Muscle of arm (tissue), 1 donor: ENCODE measurements at regions not wholly inside any gene's neighbourhood (a gene's known extent, or its start where the extent isn't known, plus 50 kb on each side); places are given as distances from the start of the nearest gene placed in this dataset.

Experiments used
- DNase-seq: peaks from one replicate; pipeline ENCODE4 v3.0.0-alpha.2; 2013

DNA sequence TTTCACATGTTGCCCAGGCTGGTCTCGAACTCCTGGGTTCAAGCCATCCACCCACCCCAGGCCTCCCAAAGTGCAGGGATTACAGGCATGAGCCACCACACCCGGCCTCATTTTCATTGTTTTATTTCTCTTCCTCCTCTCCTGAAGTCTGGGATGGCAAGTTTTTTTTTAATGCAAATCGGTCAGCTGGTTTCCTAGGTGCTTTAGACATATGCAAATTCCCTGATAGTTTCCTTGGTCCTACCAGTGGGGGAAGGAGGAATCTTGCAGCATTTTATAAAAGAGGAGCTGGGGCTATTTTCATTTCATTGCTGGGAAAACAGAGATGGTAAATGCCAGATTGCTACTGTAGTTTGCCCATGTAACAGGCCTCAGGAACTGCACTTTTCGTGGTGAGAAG, 179.4 kb downstream of the ACTL7B start:
- DNase-seq: no peak

DNA sequence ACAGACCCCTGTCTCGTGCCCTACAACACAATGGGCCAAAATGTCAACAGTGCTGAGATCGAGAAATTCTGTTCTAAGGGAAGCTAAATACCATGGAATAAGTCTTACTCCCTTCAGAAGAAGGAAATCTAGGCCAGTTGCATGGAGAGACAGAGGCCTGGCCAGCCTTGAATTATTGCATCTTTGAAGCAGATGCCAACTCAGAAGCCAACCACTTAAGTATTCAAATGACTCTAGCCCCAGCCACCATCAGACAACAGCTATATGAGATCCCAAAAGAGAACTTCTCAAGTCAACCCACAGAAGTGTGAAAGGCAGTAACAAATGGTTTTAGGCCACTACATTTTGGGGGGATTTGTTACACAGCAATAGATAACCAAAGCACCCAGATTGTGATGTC, 180.1 kb downstream of the ACTL7B start:
- DNase-seq: no peak

DNA sequence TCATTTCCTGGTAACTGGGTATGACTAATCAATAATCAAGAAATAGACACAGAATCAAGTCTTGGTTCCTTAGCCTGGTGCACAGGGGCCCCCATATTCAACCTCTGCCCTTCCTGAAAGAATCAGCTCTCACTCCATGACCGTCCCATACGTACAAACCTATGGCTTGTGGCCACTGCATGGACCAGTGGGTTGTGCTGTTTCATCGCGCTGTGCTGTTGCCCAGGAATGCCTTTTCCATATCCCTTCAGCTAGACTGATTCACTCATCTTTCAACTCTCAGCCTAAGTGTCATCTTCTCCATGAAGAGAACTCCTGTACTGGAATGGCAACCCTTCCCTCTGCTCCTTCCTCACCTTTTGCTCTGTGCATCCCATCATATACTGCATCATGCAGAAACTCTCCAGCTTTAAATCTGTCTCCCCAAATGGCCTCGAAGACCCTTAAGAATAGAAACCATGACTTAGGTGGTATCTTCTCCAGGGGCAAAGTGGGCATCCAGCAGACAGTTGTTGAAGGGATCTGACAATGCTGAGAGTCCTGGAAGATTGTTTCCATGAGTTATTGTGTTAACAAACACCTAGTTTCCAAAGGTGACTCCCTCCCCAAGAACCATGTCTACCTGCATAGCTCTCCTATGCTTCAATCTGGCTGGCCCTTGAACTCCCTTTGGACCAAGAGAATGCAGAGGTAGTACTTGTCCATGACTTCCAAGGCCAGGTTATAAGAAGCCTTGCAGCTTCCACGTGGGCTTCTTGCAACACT, 180.8 kb downstream of the ACTL7B start:
- DNase-seq: no peak

DNA sequence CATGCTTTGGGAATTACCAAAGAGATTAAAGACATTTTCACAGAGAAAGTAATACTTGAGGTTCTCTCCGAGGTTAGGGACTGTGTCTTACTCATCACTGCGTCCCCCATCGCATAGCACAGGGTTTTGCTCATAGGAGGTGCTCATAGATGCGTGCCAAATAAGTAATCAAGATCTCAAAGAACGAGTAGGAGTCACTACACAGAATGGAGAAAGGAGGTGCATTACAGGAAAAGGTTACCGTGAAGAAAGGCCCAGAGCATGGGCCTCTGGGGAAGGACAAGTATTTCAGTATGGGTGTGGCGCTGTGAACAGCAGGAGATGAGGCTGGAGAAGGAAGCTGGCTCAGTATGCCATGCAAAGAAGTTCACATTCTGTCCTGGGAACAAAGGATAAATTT, 182.4 kb downstream of the ACTL7B start:
- no peak for DNase-seq

DNA sequence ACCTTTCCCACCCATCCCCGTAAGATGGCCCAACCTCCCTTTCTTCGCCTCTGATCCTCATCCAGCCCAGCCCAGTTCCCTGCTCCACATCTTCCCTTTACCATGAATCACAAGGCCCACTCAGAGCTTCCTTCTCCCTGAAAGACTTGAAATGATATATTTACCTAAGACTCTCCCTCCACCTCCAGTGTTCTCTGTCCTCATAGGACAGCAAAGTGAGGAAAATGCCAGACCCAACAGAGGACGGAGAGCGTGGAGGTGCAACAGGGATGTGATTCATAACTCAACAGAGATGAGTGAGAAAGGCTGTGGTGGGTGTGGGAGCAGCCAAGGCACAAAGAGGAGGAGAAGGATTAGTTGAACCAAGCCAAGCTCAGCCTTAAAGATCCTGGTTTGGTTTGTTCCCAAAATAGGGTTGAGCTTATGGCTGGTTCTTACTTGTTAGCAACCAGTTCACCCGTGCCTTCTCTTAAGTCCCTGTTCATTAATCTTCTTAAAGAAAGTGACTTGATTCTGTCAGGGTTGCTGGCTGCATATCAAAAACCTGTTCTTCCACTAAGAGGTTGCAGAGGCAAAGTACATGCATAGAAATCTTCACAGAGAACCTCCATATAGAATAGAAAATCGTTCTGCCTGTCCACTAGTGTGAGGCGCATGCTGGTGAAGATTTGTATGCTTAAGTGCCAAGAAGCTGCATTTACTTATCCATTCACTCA, 183.2 kb downstream of the ACTL7B start:
- no peak for DNase-seq

DNA sequence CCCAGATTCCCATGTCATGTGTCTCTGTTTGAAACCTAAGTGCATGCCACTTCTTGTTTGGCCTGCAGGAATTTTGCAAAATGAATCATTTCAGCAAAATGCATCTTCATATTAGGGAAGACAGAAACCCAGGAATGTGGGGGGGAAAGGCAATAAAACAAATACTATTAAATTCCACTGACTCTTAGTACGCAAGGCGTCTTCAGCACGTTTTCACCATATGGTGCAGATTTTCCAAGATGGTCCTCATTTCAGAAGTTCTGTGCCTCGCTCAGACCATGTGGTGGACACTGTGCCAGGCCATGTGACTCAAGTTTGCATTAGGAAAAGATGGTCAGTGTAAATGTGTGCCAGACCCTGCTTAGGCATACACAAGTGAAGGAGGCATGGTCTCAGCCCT, 184.0 kb downstream of the ACTL7B start:
- DNase-seq: no peak

DNA sequence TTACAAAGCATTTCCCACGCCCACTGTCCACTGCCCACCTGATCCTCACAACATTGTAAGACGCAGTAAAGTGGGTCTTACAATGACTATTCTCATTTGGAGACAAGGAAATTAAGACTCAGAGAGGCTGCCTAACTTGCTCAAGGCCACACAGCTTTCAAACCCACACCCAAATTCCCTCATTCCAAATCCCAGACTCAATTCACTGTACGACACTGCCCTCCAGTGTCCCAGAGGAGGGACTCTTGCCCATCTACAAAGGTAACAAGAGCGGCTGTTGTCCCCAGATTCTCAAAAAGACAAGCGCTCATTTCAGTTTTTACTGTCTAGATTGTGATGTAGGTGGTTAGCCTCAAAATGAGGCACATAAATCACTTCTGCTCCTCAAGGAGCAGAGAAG, 184.6 kb downstream of the ACTL7B start:
- DNase-seq: no peak

DNA sequence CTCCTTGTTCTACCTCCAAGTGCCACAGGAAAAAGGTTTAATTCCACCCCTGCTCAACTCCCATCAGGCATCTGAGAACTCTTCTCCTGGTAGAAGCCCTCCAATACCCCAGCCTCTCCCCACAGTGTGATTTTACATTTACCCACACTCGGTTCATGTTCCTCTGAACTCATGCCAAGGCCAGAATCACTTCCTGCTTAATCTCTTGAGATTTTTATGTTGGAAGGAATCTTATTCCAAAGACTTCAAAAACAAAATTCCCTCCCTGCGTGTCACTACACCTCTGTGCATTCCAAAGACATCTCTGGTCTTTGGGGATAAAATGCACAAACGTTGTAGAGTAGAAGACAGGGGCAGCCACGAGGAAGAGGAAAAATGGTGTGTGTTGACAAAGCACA, 186.8 kb downstream of the ACTL7B start:
- no peak for DNase-seq

DNA sequence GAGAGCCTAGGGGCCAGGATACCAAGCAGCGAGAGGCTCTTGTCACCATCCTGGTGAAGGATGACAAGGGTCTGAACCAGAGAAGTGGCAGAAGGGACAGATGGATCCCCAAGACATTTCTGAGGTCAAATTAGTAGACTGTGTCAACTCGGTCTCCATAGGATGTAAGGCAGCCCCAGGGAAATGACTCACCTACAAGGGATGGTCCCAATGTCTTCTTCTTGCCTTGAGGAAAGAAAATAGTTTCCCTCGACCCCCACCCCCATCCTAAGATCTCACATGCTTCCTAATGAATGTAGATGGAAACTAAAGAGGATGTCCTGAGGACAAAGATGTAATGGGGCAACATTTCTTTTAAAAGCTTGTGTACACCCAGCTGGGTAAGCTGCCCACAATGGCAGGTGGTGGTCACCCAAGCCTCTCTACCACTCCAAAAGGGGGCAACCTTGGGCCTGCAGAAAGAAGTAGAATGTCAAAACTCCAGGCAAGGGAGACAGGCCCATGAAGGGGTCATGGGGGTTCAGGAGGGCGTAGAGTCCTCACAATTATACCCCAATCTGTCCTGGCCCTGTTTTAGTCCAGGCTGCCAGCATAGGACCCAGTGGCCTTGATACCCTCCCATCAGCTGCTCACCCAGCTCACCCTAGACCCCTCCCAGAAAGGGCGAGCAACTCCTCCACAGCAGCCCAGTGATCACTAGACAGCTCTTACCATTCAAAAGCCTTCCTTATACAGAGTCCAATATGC, 187.4 kb downstream of the ACTL7B start:
- no peak for DNase-seq

DNA sequence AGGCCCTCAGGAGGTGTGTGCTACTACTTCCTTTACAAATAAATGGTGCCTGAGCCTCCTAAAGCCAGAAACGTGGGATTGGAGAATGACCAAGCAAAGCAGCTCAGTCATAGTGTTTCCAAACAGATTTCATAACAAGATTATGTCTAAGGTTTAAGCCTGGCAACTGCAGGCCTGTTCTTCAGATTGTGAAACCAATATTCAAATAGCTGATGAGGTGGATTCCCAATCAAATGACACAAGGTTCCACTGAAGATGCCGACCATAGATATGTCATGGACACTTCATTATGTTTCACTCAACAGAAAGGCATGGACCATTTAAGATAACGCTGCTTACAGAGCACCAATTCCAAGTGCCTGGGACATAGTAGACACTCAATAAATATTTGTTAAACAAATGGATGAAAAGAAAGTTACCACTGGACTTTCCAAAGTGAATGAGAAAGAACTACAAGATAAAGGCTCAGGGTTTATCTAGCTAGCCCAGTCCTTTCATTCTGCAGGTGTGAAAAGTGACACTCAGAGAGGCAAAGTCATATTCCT, 189.5 kb downstream of the ACTL7B start:
- no peak for DNase-seq

DNA sequence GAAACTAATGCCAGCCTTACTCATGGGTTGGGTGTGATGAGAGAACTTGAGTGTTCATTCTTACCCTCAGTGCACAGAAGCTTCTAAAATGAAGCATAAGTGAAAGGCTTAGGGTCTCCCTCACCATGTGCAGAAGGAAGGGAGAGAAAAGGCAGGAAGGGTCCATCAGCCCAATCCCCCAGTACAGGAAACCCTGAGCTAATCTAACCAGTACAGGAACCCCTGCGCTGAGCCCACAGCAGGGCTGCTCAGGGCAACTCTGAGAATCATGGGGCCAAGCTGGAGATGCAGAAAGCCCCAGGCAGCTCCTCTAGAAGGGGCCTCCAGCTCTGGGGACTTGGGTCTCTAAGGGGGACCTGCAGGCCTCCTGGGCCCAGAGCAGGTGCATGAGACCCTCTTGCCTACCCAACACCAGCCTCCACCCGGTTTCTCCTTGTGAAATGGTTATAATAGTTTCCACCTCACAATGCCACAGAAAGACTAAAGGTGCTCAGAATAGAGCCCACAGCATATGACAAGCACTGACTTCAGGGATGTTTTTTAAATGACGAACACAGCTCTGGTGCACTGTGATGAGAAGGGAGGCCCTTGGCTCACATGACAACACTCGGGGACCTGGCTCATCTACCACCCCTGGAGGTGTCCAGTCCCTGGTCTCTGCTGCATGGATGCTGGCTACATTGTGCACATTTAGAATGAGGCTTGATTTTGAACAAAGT, 190.1 kb downstream of the ACTL7B start:
- no peak for DNase-seq

DNA sequence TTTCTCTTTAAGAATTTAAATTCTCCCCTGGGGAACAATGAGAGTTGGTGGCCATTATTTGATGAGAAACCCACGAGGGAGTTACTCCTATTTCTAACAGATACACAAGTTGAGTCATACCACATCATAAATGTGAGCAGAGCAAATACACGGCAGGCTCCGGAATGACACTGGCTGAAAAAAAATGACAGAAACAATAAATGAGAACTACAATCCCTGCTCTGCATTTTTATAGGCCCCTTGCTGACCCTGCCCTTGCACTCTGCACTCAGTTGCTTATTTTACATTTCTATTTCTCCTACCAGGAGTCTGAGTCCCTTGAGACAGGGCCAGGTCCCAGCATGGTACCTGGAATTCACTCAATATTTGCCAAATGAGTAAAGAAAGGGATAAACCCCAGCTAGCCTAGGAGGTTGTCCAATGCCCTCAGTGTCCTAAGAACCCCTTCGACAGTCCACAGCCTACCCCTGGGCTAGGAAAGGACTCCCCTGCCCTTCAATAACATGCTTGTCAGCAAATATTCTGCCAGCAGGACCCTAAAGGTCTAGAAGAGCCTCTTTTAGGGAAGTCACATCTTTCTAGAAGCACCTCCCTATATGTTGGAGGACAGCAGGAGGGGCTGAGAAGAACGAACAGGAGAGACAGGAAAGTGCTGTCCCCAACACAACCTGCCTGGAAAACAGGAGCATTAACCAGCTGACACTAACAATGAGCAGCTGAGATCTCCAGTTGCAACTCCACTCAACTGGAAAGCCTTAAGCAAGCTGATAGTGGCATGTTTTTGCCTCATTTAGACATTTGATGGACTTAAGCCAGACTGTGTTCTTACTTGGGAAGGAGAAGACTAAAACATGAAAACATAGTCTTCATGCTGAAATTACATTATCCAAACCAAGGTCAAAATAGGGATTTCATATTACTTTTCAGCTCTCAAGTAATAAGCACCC, 191.2 kb downstream of the ACTL7B start:
- DNase-seq: no peak

DNA sequence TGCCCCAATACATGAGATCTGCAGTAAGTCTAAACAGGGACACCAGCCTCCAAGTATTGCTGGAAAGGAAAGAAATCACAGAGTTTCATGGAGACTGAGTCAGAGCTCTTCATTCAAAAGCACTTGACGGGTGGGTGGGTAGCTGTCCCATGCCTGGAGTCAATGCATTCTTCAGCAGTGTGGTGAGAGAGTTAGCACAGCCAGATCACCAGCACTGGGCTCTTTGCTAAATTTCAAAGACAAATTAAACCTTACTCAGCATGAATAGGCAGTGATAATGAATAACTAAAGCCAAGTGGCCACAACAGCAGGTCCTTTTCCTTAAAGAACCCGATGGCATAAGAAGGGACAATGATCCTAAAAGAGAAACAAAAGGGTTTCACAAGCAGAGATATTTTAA, 192.4 kb downstream of the ACTL7B start:
- no peak for DNase-seq

DNA sequence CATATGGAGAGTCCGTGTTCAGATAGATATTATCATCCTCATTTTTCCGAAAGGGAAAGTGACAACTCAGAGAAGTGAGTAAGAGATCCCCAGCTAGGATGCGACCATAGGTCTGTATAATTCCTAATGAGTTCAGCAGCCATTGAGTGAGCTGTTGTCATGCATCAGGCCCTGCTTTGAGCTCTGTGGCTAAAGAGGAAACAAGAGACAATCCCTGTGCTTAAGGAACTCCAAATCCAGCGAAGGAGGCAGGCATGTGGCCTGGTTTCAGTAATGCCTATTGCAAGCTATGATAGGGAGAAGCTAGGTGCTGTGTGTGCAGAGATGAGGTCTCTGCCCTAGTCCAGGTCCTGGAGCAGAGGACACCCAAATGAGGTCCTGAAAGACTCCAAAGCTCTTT, 192.8 kb downstream of the ACTL7B start:
- DNase-seq: no peak

DNA sequence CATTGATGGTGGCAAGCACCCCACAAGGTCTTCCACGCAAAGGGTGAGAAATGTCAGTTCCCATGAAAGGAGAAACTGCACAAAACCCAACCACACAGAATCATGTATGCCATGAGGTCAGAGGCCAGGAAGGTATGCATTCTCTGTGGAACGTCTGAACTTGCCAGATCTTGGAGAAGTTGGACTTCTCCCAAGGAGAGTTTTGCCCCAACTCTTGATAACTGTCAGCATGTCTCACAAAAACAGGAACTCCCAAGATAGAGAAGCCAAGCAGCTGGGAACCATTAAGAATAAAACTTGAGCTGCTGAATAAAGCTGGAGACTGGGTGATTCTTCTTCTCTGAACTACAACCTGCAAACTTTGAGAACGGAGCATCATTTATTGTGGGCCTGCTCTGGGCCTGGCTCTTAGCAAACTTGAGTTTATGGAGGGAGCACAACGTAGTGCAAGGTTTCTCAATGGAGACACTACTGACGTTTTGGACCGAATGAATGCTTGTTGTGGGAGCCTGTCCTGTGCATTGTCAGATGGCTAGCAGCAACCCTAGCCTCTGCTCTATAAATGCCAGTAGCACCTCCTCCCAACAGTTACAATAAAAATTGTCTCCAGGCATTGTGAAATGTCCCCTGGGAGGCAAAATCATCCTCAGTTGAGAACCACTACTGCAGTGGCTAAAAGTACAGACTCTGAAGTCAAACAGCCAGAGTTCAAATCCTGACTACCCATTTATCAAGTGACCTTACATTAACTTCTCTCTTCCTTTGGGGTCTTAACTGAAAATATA, 193.5 kb downstream of the ACTL7B start:
- DNase-seq: no peak

DNA sequence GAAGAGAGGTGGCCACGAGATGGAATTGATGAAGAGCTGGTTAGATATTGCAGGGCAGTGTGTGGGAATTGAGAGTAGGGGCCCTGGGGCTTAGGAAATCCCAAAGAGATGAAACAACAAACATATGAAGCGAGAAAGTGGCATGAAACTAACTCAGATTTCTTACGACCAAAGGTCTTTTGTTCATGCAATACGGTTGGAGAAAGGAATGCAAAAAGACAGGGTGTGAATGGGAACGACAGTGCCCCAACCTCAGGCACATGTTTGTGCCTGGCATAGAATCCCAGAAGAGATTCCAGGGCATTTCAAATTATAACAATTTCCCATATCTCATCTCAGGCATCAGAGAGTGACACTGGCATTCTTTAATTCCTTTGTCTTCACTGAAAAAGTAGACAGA, 199.2 kb downstream of the ACTL7B start:
- no peak for DNase-seq

DNA sequence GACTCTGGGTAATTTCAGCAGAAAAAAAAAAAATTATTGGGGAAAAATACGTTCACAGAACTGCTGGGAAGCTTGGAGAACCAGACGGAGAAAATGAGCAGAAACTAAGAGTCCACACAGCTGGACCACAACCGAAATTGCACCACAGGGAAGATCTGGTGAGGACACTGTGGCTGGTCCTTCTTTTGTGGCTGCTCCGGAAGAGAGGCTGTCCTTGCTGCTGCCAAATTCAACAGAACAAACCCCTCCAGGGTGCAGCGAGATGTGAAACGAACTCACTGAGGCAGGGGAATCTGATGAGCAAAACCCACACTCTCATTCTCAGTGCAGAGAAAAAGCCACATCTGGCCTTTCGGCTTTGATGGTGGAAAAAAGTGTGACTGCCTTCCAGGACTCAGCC, 200.0 kb downstream of the ACTL7B start:
- no peak for DNase-seq

DNA sequence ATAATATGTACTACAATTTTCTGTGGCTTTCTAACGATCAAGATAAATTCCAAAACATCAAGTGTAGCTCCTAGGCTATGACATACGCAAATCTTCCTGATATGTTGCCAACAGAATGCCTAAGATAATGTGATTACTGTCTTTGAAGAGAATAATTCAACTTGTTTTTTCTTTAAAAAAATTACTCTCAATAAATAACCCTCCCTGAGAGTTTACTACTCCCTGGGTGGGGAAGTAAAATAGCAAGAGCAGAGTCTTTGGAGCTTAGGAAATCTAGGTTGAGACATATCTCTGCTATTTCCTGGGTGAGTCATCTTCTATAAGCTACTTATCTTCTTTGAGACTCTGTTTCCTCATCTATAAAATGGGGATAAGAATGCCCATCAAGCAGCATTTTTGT, 201.2 kb downstream of the ACTL7B start:
- no peak for DNase-seq

DNA sequence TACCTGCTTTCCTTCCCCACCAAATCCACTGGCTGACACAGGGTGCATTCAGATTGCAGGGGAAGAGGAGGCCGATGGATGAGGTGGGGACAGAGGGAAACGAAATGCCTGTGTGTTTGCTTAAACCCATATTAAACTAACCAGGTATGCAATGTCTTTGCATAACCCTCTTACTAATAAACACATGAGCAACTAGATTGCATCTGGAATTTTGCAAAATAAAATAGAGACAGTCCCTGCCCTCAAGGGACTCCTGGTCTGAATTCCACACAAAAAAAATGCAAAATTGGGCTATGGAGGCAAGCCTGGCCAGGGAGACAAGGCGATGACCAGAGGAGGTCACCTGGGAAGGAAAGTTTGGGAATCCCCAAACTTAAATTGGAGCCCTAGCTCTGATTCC, 202.9 kb downstream of the ACTL7B start:
- DNase-seq: no peak

DNA sequence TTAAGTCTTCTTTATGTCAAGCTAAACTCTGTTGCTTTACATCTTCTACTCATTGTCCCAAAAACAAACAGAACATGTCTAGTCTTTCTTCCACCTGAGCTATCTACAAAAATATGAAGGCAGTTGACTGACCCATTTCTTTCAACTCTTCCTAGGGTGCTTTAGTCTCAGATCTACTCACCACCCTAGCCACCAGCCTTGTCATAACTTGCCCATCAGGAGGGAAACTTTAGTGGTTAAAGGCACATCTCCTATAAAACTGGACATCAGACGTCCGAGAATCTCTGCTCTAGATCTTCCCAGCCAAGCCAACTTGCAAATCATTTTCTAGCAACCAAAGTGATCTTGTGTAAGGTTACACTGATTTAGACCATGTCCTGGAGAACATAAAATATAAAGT, 205.0 kb downstream of the ACTL7B start:
- no peak for DNase-seq
